GM12878 (cell line): ENCODE measurements at regions not wholly inside any gene's neighbourhood (a gene's known extent, or its start where the extent isn't known, plus 50 kb on each side); places are given as distances from the start of the nearest gene placed in this dataset.
A peak's percentile ranks its signal among the peaks of the same experiment; 100 is the strongest.

Experiments
- CBX5 ChIP-seq: sonication (generic); IDR thresholded peaks from 2 replicates; pipeline ENCODE4 v1.6.1; 2016; ENCODE audit warnings: low read depth, moderate library complexity, mild to moderate bottlenecking, inconsistent platforms
- CEBPZ ChIP-seq: fragments of 150-350 bp; IDR thresholded peaks from 2 replicates; pipeline ENCODE4 v1.6.1; 2016; ENCODE audit warnings: low read depth, low read length
- FOS ChIP-seq: IDR thresholded peaks from 3 replicates; pipeline ENCODE4 v1.6.1; 2011; ENCODE audit warnings: borderline replicate concordance; ENCODE audit not compliant: insufficient read length; ENCODE audit errors: extremely low read depth
- IRF4 ChIP-seq: IDR thresholded peaks from 2 replicates; pipeline ENCODE4 v1.6.1; 2011; ENCODE audit warnings: low read depth, low read length
- JUNB ChIP-seq: IDR thresholded peaks from 2 replicates; pipeline ENCODE4 v1.6.1; 2016; ENCODE audit warnings: antibody characterized with exemption, mild to moderate bottlenecking
- LARP7 ChIP-seq: fragments of 450-650 bp; IDR thresholded peaks from 2 replicates; pipeline ENCODE4 v1.6.1; 2017; ENCODE audit warnings: mild to moderate bottlenecking
- NRF1 ChIP-seq: conservative IDR thresholded peaks from 2 replicates; pipeline ENCODE4 v1.6.1; 2011; ENCODE audit warnings: mild to moderate bottlenecking, low read depth, low read length, improper control_type of control experiment
- POLR2AphosphoS2 ChIP-seq: IDR thresholded peaks from 2 replicates; pipeline ENCODE4 v1.6.1; 2011; ENCODE audit warnings: low read depth, mild to moderate bottlenecking, low read length, improper control_type of control experiment, moderate library complexity
- PRDM15 ChIP-seq: fragments of 450-650 bp; formaldehyde crosslinking; IDR thresholded peaks from 2 replicates; pipeline ENCODE4 v1.4.0; 2020; ENCODE audit warnings: mild to moderate bottlenecking, moderate library complexity
- RUNX3 ChIP-seq: IDR thresholded peaks from 2 replicates; pipeline ENCODE4 v1.6.1; 2012; ENCODE audit warnings: low read length, inconsistent platforms
- SMARCA5 ChIP-seq: fragments of 450-650 bp; IDR thresholded peaks from 2 replicates; pipeline ENCODE4 v1.6.1; 2017; ENCODE audit warnings: mild to moderate bottlenecking
- SPI1 ChIP-seq: IDR thresholded peaks from 2 replicates; pipeline ENCODE4 v1.6.1; 2011; ENCODE audit warnings: low read depth, mild to moderate bottlenecking, low read length, moderate library complexity, borderline replicate concordance; ENCODE audit not compliant: insufficient read depth
- TBL1XR1 ChIP-seq: IDR thresholded peaks from 2 replicates; pipeline ENCODE4 v1.6.1; 2012; ENCODE audit warnings: low read depth, low read length, improper control_type of control experiment
- ZNF207 ChIP-seq: fragments of 450-650 bp; IDR thresholded peaks from 2 replicates; pipeline ENCODE4 v1.6.1; 2014; ENCODE audit warnings: antibody characterized with exemption, mild to moderate bottlenecking, borderline replicate concordance
- TF ChIP-seq, protein P1 (sequence below): fragments of 450-650 bp; IDR thresholded peaks from 2 replicates; pipeline ENCODE4 v1.6.1; 2017; ENCODE audit warnings: mild to moderate bottlenecking
- TF ChIP-seq, protein P2 (sequence below): IDR thresholded peaks from 2 replicates; pipeline ENCODE4 v1.6.1; 2012; ENCODE audit warnings: low read length, inconsistent platforms
- TF ChIP-seq, protein P3 (sequence below): IDR thresholded peaks from 2 replicates; pipeline ENCODE4 v1.6.1; 2011; ENCODE audit warnings: borderline replicate concordance, low read depth, mild to moderate bottlenecking, moderate library complexity, low read length; ENCODE audit not compliant: insufficient read depth, poor library complexity, severe bottlenecking

DNA sequence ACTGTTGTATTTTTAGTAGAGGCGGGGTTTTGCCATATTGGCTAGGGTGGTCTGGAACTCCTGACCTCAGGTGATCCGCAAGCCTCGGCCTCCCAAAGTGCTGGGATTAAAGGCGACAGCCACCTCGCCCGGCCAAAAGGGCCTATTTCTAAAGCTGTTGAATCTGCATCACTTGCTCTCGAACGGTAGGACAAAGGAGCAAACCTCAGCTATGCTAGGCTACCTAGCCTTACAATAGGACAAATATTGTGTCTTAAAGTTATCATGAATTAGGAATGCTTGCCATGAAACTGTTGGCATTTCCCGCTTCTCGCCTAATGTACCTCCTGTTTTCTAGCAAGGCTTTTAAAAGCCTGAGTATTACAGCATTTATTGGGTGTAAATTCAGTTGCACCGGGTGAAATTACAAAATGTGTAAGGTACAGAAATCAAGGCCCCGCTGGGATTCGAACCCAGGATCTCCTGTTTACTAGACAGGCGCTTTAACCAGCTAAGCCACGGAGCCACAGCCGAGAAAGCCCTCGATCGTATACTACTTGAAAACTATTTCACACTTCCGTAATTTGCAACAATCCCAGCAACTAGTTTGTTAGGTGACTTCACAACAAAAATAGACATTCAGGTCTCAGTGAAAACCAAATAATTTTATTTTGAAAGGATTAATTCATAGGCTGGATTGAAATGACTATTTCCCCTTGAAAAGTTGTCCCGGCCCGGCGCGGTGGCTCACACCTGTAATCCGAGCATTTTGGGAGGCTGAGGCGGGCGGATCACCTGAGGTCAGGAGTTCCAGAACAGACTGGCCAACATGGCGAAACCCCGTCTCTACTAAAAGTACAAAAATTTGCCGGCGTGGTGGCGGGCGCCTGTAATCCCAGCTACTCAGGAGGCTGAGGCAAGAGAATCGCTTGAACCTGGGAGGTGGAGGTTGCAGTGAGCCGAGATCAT, 211.6 kb upstream of the ZNF184 start (continued):
- TF ChIP-seq, protein P1, sequence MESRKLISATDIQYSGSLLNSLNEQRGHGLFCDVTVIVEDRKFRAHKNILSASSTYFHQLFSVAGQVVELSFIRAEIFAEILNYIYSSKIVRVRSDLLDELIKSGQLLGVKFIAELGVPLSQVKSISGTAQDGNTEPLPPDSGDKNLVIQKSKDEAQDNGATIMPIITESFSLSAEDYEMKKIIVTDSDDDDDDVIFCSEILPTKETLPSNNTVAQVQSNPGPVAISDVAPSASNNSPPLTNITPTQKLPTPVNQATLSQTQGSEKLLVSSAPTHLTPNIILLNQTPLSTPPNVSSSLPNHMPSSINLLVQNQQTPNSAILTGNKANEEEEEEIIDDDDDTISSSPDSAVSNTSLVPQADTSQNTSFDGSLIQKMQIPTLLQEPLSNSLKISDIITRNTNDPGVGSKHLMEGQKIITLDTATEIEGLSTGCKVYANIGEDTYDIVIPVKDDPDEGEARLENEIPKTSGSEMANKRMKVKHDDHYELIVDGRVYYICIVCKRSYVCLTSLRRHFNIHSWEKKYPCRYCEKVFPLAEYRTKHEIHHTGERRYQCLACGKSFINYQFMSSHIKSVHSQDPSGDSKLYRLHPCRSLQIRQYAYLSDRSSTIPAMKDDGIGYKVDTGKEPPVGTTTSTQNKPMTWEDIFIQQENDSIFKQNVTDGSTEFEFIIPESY = no peak; the same call in 1 of the 2 replicates
- TF ChIP-seq, protein P2, sequence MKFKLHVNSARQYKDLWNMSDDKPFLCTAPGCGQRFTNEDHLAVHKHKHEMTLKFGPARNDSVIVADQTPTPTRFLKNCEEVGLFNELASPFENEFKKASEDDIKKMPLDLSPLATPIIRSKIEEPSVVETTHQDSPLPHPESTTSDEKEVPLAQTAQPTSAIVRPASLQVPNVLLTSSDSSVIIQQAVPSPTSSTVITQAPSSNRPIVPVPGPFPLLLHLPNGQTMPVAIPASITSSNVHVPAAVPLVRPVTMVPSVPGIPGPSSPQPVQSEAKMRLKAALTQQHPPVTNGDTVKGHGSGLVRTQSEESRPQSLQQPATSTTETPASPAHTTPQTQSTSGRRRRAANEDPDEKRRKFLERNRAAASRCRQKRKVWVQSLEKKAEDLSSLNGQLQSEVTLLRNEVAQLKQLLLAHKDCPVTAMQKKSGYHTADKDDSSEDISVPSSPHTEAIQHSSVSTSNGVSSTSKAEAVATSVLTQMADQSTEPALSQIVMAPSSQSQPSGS = no peak
- TF ChIP-seq RUNX3 (peak; percentile 64; the same call in 1 of the 2 replicates), TBL1XR1 (no peak), LARP7 (no peak), NRF1 (no peak), CEBPZ (no peak), JUNB (no peak), SPI1 (peak; percentile 60; the same call in 1 of the 2 replicates), CBX5 (no peak), POLR2AphosphoS2 (no peak), SMARCA5 (no peak), FOS (no peak), ZNF207 (no peak), IRF4 (no peak), PRDM15 (CRISPR knock-in tag) (no peak)
- TF ChIP-seq, protein P3, sequence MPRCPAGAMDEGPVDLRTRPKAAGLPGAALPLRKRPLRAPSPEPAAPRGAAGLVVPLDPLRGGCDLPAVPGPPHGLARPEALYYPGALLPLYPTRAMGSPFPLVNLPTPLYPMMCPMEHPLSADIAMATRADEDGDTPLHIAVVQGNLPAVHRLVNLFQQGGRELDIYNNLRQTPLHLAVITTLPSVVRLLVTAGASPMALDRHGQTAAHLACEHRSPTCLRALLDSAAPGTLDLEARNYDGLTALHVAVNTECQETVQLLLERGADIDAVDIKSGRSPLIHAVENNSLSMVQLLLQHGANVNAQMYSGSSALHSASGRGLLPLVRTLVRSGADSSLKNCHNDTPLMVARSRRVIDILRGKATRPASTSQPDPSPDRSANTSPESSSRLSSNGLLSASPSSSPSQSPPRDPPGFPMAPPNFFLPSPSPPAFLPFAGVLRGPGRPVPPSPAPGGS = no peak
